Fibroblast of villous mesenchyme (primary cell): ENCODE measurements at regions not wholly inside any gene's neighbourhood (a gene's known extent, or its start where the extent isn't known, plus 50 kb on each side); places are given as distances from the start of the nearest gene placed in this dataset.

Experiments used
- DNase-seq: peaks from one replicate; pipeline ENCODE4 v3.0.0-alpha.2; 2010; ENCODE audit warnings: low read depth
- H3K4me3 ChIP-seq: 2 replicates; pipeline ENCODE4 v1.5.1; 2011; ENCODE audit warnings: low read depth, mild to moderate bottlenecking, low read length
- TF ChIP-seq, protein P1 (sequence below): IDR thresholded peaks from 2 replicates; pipeline ENCODE4 v1.5.1; 2012; ENCODE audit warnings: low read depth, mild to moderate bottlenecking, low read length; ENCODE audit not compliant: insufficient read depth

DNA sequence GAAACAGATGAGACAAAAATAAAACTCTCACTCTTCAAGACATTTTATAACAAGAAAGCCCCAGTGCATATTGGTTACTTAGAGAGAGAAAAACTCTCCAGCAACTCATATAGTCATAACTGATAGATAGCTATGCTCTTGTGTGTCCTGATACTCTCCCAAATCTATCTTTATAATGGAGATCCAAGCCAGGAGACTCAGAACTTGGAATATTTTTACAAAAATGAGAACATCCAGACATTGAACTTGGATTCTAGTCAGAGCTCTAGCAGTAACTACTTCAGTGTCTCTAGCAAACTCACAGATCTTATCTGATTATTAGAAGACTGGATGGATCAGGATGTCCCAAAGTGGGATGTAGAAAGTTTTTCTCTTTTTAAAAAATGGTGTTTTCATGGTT is 412.7 kb upstream of the BRINP1 start:
- no peak for DNase-seq
- no peak overlapping the region for H3K4me3 ChIP-seq
- TF ChIP-seq, protein P1, sequence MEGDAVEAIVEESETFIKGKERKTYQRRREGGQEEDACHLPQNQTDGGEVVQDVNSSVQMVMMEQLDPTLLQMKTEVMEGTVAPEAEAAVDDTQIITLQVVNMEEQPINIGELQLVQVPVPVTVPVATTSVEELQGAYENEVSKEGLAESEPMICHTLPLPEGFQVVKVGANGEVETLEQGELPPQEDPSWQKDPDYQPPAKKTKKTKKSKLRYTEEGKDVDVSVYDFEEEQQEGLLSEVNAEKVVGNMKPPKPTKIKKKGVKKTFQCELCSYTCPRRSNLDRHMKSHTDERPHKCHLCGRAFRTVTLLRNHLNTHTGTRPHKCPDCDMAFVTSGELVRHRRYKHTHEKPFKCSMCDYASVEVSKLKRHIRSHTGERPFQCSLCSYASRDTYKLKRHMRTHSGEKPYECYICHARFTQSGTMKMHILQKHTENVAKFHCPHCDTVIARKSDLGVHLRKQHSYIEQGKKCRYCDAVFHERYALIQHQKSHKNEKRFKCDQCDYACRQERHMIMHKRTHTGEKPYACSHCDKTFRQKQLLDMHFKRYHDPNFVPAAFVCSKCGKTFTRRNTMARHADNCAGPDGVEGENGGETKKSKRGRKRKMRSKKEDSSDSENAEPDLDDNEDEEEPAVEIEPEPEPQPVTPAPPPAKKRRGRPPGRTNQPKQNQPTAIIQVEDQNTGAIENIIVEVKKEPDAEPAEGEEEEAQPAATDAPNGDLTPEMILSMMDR = no peak

DNA sequence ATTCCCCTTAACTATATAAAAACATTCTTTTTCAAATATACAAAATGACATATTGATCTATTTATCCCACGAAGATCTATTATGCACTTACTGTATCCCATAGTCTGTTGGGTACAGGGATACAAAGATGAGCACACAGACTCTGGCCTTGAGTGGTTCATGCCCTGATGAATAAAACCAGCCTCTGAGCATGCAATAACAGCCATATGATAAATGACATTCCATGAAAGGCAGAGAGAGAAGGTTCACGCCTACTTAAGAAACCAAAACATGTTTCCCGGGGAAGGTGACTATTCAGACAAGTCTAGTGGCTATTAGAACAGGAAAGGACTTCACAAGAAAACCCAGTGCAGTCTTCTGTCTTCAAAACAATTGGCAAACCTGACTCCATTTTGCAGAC is 406.2 kb upstream of the BRINP1 start:
- no peak overlapping the region for H3K4me3 ChIP-seq
- no peak for DNase-seq
- TF ChIP-seq, protein P1 = no peak

DNA sequence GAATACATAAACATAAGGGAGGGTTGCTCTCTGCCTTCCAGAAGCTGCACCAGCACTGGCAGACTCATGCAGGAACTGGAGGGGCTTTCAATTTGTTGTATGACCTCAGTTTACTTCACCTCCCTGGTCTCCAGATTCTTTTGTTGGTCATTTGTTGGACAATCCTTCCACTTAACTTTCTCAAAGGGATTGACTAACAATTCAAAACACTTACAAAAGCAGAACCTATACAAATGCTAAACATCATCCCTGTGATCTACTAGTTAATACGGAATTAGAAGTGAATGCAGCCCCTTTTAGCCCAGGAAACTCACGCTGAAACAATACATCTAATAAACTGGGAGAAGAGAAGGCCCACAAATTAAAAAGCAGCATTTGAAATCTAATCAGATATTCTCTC is 404.6 kb upstream of the BRINP1 start:
- DNase-seq = no peak
- TF ChIP-seq, protein P1 = no peak
- no peak overlapping the region for H3K4me3 ChIP-seq

DNA sequence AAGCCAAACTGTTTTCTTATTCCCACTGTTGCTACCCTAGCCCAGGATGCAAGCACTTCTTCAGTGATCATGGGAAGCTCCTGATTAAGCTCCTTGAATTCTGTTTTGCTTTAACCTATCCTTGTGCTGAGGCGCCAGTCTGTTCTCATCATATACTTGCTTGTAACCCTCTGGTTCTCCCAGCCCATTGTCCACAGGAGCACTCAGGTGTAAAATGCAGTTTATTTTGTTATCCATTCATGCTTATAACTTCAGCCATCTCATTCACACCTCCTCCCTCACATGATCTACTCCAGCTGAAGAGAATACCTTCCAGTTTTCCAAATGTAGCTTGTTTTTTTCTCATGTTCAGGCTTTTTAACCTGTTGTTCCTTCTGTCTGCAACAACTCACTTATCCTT is 402.1 kb upstream of the BRINP1 start:
- DNase-seq = no peak
- TF ChIP-seq, protein P1 = no peak
- no peak overlapping the region for H3K4me3 ChIP-seq

DNA sequence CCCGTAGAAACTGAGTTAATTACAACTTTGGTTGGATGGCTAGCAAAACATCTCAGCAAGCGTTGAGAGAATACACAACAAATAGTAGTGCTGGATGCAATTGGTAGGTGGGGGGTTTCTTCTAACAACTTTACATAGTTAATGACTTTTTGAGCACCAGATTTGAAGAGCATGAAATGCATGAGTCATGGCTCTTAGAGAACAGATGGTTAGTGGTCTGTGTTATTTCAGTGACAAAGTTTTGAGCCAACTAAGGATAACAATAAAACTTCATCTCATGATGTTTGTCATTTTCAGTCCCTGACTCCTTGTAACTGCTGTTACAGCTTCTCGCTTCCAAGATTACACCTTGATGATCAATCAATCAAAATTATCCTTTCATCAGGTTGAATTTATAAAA is 399.0 kb upstream of the BRINP1 start:
- TF ChIP-seq, protein P1 = no peak
- DNase-seq = no peak
- H3K4me3 ChIP-seq = no peak overlapping the region

DNA sequence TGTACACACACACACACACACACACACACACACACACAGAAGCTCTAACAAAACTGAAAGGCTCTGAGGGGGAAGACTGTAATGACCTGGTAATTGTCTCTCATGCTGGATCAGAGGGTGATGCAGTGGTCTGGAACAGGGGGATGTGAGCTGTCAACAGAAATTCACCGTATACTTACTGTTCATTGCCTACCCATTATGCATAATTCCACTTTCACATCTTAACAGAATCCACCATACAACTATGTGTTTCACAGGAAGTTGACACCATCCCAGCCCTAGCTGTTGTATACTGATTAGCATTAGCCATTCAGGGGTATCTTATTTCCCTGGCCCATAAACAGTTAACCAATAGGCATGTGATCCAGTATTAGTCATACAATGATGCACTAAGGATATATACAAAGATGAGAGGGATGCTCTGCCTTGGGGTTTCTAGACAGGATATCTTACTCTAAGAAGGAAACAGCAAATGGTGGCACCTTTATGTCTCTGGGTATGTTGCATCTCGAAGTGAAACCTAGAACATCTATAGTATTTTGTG is 396.5 kb upstream of the BRINP1 start:
- no peak overlapping the region for H3K4me3 ChIP-seq
- no peak for DNase-seq
- TF ChIP-seq, protein P1 = no peak

DNA sequence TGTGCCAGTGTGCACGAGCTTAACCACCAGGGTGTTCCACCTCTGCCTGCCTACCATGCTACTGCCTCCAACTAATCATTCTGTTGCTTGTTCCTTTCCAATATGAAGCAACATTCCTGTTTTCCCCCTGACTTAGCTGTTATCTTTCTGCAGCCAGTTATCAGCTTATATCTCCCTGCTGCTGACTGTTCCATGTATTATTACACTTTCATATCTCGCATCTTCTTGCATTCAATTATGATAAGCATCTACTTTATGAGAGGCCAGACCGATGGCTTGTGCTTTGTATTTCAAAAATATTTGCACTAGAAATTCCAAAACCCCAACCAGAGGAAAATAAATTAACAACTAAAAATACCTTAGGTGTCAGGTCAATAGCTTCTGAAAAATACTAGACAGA is 394.0 kb upstream of the BRINP1 start:
- DNase-seq = no peak
- TF ChIP-seq, protein P1 = no peak
- H3K4me3 ChIP-seq = no peak overlapping the region
